Left forelimb (tissue), 1 donor: ENCODE measurements at regions not wholly inside any gene's neighbourhood (a gene's known extent, or its start where the extent isn't known, plus 50 kb on each side); places are given as distances from the start of the nearest gene placed in this dataset.
A peak's percentile ranks its signal among the peaks of the same experiment; 100 is the strongest.

Experiments used
- DNase-seq: peaks from one replicate; pipeline ENCODE4 v3.0.0-alpha.2; 2018; ENCODE audit warnings: low spot score

DNA sequence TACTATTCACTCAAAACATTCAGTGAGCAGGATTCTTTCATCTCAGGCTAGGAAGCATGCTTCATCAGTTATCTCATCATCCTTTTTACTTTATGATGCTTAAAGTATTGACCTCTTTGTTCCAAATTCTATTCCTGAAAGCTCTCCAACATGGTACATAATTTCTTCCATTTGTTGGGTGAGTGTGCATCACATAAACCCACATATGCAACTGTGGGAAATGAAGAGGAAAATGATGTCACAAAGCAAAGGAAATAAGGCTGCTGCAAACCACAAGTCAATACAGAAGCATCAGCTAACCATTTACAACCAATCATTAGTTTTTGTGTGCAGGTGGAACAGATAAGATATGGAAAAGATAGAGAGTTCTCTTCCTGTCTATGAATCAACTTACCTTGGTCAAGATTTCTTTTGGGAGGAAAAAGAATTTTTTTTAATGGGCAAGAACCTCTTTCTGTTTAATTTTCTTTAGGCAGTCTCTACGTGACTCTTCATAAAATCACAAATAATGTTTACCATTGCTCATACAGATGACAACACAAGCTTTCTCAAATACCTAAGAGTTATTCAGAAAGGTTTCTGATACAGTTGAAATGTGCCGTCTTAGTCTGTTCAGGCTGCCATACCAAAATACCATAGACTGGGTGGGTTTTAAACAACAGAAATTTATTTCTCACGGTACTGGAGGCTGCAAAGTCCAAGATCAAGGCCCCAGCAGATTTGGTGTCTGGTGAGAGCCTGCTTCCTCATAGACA lies 259.9 kb downstream of the ADGRG6 start:
- DNase-seq, result no peak

DNA sequence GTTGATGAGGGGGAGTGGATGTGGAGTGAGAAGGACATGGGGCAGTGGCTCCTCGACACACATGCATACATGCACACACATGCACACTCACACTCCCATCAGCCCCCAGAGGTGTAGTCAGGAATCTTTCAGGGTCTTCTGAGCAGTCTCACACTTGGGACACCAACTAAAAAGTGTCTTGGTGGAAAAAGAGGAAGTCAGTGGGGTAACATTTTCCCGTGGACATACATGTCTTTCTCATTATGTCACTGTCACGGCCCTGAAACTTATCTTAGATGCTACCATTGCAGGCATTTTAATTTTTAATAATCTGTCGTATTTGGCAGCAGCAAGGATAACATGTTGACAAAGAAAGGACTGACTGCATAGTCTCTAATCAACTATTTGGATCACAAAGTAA lies 261.1 kb downstream of the ADGRG6 start:
- DNase-seq, result no peak

DNA sequence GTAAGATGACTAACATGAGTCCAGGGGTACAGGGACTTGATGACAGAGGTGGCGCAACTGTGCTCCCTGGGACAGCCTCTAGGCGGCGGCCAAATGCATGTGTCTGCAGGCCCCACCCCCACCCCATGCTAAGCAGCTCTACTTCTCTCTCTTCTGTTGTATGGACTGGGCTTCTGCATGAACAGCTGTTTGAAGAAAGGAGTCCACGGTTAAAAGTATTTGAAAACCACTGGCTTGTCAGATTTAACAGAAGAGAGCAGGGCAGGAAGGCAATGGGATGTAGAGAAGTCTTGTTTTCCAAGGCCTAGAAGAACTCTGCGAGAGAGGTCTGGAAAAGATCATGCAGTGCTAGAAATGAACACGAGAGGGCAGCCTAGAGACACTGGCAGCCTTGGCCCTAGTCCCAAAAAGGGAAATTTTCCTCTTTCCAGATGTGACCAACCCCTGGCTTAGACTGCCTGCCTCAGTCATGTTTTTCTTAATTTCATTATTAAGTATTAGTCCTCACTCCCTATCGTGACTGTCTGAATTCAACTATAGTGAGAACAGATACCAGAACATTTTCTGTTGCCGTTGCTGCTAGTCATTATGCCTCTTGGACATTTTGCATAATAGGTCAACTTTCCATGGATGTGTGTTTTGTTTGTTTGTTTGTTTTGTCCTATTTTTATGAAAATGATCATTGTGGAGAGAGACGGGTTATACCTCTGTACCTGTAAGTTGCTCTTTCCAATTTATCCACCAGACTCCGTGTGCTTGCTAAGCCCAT lies 265.0 kb downstream of the ADGRG6 start:
- peak; percentile 74 for DNase-seq

DNA sequence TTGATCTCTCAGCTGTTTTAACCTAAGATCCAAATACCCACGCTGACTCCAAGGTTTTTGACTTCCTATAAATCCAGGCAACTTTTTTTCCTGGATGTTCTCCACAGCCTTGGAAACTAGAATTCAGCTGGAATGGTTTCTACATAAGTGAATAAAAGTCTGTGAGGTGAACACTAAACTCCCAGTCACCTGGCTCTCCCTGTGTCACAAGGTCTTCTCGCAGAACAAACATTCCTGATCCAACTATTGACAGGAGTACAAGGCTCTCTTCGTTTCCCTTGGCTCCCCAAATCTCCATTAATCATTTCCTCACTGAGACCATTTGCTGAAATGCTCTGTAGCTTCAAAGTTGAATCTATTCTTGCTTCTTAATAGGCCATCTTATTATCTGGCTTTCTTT lies 265.7 kb downstream of the ADGRG6 start:
- DNase-seq, result no peak

DNA sequence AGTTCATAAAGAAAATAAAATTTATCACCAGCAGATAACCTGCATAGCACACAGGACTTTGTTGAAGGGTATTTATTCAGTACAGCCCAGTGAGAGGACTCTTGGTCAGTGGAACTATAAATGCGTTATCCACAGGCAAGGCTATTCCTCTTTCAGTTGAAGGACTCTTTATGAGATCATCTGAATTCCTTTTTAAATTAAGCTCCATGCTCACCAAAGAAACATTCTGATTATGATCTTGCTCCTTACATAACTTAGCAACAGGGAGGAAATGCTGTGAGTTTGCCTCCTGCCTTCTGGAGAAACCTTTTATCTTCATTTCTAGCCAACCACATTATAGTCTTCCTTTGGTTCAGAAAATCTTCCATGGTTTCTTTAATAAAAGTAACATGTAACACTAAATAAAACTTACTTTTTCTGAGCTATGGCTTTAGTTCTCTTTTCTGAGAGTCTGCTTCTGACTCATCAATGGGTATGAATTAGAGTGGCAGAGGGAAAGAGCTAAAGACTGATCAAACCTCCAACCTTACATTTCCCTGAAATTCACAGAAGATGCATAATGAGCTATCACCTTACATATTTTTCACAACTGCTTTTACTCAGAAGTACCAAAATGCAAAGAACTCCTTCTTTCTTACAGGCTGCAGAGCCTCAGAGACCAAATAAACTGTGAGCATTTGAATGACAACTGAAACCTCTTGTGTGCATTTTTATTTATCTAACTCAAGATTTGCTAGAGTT lies 267.2 kb downstream of the ADGRG6 start:
- DNase-seq, result no peak

DNA sequence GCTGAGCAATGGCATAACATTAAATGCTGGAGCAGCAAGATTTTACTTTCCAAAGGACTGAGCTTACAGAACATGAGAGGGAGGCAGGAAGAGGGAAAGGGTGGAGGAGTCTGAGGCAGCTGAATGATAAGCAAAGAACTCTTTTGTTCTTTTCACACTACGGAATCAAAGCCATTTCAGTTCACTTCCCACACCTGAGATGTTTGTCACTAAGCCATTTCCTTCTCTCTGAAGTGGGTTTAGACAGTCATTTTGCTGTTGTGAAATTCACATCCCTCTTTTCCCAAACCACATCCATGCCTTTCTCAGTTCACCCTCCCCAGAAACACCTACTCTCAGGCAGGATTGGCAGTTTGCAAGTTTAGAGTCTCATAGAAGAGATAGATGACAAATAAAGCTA lies 267.9 kb downstream of the ADGRG6 start:
- no peak for DNase-seq

DNA sequence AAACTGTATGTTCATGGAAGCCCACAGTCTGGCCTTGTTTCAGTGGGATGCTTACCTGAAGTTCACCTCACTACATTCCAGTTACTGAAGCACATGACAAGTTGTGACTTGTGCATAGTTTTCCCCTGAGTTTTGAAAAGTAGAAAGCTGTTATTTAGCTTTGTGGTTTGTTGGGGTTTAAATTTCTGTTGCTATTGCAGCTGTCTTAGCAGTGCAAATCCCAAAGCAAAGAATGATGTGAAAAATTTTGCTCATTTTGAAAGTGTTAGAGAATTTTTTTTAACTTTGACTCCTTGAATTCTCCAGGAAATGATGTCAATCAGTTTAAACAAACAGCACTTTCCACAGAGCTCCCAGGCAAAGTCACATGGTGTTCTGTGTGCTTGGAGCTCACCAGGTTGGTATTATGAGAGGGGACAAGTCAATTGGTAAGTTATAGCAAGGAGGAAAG lies 268.4 kb downstream of the ADGRG6 start:
- DNase-seq, result no peak

DNA sequence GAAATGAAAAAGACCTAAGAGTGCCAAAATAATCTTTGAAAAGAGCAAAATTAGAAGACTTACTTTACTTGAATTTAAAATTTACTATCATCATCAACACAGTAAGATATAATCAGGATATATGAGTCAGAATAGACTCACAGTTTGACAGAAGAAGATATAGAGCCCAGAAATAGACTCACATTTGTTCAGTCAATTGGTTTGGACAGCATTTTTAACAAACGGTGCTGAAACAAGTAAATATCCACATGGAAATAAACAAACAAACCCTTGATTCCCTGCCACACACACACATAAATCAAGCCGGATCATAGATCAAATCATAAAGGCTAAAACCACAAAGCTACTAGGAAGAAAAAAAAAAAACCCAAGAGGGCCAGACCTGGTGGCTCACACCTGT lies 291.1 kb downstream of the ADGRG6 start:
- no peak for DNase-seq

DNA sequence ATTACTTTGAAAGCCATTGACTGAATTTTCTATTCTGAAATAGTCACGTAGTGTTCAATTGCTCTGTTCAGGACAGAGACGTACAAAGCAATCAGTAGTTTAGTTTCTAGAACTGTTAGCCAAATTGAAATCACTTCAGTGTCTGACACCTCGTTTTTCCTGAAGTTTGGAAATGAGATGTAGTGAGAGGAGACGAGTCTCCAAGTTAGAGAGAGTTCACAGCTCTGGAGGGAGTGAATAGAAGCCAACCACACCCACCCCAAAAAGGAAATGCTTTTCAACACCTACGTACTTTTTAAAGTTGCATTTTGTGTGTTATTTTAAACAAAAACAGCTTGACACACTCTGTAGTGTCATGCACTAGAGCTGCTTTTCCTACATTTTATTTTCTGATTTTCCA lies 296.0 kb downstream of the ADGRG6 start:
- no peak for DNase-seq

DNA sequence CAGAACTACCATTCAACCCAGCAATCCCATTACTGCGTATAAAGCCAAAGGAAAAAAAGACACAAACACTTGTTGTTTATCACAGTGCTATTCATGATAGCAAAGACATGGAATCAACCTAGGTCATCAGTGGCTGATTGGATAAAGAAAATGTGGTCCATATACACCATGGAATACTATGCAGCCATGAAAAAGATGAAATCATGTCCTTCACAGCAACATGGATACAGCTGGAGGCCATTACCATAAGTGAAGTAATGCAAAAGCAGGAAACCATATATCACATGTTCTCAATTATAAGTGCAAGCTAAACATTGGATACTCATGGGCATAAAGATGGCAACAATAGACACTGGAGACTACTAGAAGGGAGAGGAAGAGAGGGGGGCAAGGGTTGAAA lies 299.6 kb downstream of the ADGRG6 start:
- DNase-seq, result no peak

DNA sequence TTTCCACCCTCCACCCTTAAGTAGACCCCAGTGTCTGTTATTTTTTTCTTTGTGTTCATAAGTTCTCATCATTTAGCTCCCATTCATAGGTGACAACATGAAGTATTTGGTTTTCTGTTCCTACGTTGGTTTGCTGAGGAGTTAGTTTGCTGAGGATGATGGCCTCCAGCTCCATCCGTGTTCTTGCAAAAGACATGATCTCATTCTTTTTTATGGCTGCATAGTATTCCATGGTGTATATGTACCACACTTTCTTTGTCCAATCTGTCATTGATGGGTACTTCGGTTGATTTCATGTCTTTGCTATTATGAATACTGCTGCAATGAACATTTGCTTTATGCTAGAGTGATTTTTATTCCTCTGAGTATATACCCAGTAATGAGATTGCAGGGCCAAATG lies 301.2 kb downstream of the ADGRG6 start:
- no peak for DNase-seq

DNA sequence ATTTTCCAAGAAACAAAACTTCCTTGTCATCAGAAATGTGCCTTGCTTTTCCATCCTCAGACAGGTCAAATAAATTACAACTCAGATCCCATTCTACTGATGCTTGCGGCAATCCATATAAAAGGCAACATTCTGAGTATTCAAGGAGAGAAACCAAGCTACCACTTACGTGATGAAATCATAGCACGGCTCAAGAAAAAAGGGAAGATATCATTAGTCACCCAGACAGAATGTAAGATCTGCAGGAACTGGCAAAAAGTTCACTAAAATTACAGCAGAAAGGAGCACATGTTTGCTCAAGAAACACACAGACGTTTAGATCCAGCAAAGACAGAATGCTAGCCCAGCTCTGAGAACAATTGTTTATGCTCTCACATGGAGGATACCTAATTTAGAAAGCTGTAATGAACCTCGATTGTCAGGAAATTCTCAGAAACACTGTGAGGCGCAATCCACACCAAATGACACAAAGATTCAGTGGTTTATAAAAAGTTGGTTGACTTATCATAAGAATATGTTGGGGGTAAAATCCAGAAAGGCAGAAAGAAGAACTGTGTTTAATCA lies 304.2 kb downstream of the ADGRG6 start:
- DNase-seq, result no peak

DNA sequence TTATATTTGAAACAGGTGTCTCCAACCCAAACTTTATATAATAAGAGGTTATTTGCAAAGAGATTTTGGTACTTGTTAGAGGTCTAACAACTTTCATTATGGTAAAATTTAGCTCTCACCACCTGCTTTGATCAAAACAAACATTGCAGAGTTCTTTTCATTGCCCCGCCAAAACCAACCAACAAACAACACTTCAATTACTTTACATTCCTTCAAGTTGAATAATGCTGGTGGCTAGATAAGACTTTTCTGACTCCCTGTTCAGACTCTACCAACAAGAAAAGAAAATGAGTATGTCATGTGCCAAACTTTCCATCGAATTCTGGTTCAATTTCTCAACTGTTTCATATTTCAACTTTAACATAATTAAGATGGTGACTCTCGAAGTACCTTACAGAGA lies 311.1 kb downstream of the ADGRG6 start:
- DNase-seq, result no peak

DNA sequence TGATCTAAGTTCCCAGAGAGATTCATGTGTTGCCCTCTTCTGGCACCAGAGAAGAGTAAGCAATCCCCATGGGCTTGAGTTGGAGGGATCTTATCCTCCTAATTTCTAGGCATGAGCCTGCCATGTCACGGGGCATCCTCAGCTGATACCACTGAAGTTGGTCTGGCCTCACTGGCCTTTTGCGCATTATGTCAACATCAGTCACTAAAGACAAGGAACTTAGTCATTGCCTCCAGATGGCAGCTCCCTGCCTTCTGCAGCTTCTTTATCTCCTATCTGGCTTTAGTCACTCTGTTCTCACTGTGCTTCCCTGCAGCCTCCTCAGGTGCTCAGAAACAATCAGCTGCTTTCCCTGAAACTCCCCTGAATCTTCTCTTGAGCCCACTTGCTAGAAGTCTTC lies 312.2 kb downstream of the ADGRG6 start:
- DNase-seq, result no peak

DNA sequence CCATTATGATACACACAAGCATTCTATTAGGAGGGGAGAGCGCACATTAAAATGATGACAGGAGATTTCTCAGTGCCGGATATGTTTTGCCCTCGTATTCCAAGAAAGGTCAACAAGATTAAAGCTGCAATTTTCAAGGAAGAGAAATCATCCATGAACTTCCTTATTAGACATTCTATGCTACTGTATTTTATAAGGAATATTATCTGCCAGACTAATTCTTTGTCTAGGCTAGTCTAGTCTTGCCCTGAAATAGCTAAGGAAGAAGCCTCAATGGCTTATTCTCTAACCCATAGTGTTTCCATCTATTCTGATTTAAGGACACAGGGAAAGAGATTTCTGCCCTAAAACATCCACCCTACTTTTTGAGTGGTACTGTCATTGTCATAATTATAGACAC lies 315.4 kb downstream of the ADGRG6 start:
- no peak for DNase-seq

DNA sequence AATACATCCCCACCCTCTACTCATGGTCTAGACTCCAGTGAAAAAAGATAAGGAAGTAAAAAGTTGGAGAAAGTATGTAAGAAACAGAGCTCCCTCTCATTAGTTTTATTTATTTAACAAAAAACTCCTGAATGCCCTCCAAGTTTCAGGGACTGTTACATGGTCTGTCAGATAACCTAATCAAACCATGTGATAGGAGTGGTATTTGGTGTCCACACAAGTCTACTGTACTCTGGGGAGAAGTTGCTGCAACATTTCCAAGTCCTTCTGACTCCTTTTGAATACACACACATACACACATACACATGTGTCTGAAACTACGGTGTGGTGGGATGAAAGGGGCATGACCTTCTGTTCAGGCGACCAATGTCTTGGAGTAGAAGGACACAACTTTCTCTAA lies 320.0 kb downstream of the ADGRG6 start:
- no peak for DNase-seq

DNA sequence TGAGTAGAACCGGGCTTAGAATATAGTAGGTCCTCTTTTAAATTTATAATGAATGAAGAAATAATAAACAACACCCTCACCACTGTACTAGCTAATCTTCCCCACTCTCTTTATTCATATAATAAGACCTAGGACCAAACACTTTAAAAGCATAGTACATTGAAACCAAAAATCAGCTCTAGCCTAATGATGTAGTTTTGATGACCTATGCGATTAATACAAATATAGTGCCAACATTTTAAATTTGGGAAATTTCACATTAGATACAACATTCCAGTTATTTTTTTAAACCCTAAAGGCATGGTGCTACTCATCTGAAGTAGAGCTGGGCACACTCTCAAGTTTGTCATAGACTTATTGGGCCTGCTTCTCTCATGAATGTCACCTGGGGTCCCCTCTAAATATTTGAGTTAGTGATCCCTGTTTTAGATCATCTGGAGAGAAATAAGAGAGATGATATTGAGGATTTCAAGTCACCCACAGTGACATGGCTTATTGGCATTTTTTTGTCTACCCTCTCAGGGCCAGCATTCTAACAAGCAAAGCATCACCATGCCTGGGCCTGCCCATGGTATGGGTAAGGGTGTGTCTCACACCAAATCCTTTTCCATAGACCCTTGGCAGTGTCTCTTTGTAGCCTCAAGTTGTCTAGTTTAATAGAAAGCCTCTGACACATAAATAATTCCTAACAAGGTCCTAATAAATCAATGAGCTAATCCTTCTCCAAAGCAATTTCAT lies 319.8 kb downstream of the HIVEP2 start:
- no peak for DNase-seq

DNA sequence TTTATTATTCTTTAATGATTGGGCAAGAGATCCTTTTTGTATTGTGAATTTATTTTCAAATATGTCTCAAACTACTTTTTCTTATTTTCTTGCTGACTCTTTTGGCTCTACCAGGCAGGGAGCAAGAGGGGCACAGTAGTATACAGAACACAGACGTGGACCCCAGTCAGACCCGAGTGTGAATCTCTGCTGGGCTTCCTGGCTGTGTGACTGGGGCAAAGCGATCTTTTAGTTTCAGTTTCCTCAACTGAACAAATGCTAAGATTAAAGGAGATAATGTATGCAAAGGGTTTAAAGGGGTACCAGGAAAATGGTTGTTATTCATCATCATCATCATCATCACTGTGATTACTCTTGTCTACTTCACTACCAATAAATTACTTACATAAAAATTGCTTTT lies 317.5 kb downstream of the HIVEP2 start:
- DNase-seq, result no peak

DNA sequence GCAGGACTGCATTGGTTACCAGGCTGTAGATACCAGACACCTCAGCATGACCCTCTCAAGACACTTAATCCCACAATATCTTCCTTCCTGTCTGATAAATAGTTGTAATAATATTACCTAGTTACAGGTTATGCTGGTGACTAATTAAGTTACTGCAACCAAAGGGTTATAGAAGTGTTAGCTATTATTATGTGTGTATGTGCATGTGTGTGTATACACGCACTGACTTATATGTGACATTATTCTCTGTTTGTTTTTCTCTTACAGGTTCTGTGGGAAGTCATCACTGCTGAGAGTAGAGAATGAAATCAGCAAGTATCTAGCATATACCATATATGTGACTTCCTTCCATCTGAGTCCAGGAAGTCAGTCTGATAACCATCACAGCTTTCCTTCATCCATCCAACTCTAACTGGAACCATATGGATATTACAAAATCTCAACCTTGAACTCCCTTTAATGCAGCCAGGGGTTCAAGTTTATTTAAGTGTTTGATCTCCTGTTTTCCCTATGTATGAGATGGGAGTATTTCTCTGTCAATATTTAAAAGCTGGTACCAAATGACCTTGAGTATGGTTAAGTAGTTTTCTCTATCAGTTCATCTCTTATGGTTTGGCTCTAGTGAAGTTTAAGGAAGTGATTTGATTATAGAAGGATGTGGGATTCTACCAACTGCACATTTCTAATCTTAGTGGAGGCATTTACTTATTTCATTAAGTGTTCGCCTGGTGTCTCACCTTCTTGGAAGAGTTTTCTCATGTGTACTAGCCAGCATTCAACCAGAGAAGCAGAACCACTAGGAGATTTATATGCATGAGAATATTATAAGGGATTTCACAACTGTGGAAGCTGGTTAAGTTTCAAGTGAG lies 313.2 kb downstream of the HIVEP2 start:
- DNase-seq, result no peak

DNA sequence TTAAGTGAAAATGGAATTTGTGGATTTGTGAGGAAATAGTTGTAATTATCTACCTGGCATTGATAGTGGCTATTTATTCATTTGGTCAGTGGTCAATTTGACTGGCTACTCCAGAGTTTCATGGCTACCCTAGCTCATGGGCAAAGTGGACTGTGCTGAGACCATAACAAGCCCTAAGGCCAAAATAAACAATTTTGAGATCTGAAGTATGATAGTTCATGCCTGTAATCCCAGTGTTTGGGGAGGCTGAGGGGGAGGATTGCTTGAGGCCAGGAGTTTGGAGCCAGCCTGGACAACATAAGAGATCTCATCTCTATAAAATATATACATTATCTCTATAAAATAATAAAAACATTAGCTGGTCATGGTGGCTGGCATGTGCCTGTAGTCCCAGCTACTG lies 311.7 kb downstream of the HIVEP2 start:
- no peak for DNase-seq

DNA sequence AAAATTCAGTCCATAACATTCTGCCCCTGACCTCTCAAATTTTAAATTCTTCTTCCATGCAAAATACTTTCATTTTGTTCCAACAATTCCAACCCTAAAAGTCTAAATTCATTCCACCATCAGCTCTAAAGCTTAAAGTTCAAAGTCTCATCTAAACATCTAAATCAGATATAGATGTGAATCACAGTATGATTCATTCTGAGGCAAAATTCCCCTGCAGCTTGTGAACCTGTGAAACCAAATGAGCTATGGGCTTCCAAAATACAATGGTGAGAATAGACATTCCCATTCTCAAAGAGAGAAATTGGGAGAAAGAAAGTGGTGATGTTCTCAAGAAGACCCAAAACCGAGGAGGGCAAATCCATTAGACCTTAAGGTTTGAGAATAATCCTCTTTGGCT lies 309.8 kb downstream of the HIVEP2 start:
- no peak for DNase-seq
